Activated CD4-positive, alpha-beta T cell treated with anti-CD3 and anti-CD28 coated beads, Interleukin-2, amount 50 U/mL, for 4 hours (primary cell): ENCODE measurements at regions not wholly inside any gene's neighbourhood (a gene's known extent, or its start where the extent isn't known, plus 50 kb on each side); places are given as distances from the start of the nearest gene placed in this dataset.
"Not testable (repeated sequence)": the region's sequence is repeated elsewhere in the genome, so short reads cannot be mapped to it uniquely, and the experiment has no call there.

ENCODE experiments used
- DNase-seq, 2 experiments: peaks; one replicate each; pipeline ENCODE4 v3.0.0-alpha.2; 2020

- no peak for DNase-seq
These were observed 95.0 kb upstream of the TBX5 start for GRCh38 chr12:114500775-114501473.

DNA sequence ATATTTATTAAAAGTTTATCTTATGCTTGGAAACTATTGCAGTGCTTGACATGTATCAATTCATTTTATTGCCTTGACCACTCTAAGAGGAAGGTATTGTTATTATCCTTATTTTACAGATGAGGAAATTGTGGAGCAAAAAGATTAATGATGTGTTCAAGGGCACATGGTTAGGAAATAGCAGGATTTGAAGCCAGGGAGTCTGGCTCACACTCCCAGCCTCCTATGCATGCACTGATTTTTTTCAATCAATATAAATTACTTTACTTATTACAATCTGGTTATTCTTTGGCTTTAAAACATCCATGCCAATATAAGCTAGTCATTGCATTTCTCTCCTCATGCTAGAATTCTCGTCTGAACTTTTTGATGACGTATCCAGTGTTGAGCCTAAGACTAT lies 94.2 kb upstream of the TBX5 start:
- no peak for DNase-seq

DNA sequence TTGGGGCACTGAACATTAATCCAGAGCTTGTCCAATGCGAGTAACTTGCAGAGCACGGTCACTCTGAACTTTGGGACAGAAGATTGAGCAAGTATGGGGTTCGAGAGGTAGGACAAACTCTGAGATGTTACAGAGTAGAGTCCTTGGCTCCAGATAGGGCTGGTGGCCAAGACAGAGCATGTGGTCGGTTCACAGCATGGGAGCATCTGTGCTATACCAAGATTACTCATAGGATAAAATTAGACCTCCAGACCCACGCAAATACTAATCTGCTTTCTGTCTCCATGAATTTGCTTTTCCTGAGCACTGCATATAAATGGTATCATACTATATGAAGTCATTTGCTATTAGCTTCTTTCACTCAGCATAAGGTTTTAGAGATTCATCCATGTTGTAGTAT lies 93.4 kb upstream of the TBX5 start:
- no peak for DNase-seq

GRCh38 chr12:114491916-114492315 lies 86.0 kb upstream of the TBX5 start:
- DNase-seq = no peak

GRCh38 chr12:114484822-114485459 lies 79.0 kb upstream of the TBX5 start:
- DNase-seq = not testable (repeated sequence)

DNA sequence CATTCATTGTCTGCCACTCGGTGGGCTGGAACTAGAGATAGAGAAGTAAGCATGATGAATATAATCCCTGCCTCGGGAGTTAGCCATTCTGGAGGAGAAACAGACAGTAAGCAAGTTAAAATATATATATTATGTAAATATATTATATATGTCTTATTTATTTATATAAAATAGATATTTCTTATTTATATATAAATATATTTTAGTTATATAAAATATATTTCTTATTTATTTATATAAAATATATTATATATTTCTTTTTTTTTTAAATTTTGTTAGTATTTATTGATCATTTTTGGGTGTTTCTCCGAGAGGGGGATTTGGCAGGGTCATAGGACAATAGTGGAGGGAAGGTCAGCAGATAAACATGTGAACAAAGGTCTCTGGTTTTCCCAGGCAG lies 78.1 kb upstream of the TBX5 start:
- DNase-seq = no peak

GRCh38 chr12:114481200-114481535 lies 75.2 kb upstream of the TBX5 start:
- no peak for DNase-seq

DNA sequence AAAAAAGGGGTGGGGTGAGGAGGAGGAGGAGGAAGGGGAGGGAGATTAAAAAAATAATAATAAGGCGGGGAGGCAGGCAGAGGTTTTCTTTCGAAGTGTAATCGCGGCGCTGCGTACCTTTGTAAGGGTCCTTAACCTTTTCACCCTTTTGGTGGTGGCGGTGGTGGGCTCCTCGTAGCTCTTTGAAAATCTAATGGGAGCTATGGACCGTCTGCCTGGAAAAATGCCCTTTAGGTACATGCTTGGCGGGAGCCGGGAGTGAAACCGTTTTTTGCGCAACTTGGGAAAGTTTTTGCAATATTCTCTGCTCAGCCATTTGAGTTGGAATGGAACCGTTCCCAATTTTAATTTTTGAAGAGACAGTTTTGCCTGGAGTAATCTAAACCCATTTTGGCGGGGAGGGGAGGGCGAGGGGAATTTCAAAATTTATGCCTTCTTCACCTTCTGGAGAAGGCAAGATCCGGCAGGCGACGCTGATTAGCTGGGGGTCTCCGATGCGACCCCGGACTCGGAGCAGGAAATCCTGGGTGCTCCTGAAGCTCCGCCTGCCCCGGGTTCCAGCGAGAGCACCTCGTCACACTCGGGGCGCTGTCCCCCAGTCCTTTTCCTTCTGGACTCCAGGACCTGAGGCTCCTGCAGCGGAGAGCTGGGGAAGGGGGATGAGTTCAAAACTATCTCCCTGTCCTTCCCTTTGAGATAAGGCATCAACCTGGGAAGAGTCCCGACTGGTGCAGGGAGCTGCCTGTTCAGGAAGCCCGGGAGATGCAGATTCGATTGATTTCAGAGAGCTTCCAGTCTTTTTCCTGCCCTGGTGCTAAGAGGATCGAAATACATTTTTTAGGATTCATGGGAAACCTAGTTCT lies 74.6 kb upstream of the TBX5 start:
- no peak for DNase-seq

DNA sequence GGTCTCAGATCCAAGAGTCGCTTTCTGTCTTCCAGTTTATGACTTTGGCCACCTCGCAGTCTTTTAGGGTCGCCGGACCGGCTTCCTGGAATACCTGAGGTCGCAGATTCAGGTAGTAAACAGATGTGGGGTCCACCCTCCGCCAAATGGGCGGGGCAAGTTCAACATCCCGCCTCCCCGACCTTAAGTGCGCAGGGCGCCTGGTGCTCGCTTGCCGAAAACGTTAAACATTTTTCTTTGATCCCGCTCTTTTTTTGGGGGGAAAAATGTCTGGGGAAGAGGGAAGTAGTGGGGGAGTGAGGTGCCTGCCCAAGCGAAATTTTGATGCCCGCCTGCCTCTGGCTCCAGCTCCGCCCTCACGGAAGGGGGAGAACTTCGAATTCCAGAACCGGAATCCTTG lies 73.9 kb upstream of the TBX5 start:
- no peak for DNase-seq

DNA sequence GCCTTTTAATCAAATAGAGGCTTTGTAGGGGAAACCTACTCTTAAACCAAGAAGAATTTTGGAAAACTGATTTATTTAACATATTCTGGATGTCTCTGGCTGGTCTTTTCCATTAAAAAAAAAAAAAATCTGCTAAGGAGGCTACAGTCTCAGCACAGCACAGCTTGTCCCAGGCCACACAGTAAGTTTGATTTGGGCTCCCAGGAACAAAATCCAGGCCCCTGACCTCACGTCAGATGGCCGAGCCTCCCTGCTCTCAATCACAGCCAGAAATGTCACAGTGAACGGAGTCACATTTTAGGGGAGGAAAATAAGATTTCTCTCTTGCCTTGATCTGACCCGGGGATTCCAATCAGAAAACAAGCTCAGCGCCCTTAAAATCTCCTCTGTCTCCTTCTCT lies 72.9 kb upstream of the TBX5 start:
- DNase-seq = no peak

DNA sequence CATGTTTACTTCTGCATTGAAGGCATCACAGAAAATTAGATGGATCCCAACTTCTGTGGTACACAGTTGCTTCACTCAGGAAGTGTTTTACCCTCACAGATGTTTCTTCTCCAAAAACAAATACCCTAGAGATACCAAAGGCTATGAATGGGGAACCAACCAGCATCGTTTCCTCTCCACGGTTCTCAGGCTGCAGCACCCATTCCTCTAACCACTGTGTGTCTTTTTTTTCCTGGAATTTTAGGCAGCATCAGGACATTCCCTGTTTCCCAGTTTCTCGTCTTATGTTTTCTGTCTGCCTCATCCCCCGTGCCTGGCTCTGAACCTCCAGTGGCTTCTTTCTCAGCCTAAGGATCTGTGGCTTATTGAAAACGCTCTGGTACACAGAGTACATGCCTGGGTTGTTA lies 72.0 kb upstream of the TBX5 start:
- DNase-seq = no peak

- no peak for DNase-seq
These were observed 70.2 kb upstream of the TBX5 start for GRCh38 chr12:114476159-114476558.

- no peak for DNase-seq
These were observed 67.8 kb upstream of the TBX5 start for GRCh38 chr12:114473717-114474116.

DNA sequence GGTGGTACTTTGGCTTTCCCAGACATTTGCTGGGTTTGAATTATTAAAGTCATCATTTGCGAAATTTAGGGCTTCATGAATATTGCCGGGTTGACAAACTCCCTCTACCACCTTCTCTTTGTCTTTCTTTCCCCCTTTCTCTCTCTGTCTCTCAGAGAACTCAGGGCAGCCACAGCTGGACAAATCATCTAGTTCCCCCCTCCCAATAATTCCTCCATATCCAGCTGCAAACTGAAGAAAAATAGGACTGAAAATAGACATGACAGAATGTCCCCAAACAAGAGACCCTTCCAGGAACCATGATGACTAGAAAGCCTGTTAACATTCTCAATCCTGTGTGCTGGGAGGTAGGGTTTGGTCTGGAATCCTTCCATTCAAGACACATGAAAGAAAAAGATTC lies 67.1 kb upstream of the TBX5 start:
- no peak for DNase-seq

GRCh38 chr12:114457620-114458019 lies 51.7 kb upstream of the TBX5 start:
- no peak for DNase-seq
